HCT116 (cell line): ENCODE measurements at regions not wholly inside any gene's neighbourhood (a gene's known extent, or its start where the extent isn't known, plus 50 kb on each side); places are given as distances from the start of the nearest gene placed in this dataset.

ENCODE experiments used
- ATAC-seq: fragments of 200-7000 bp; cut with Tn5 transposase; 2 replicates; pipeline ENCODE4 v1.9.1; 2020; ENCODE audit warnings: mild to moderate bottlenecking, moderate library complexity
- BruUV-seq: library from RNA; stranded (reverse); fragments of 400-500 nt; replicated peaks from 2 replicates; lab custom pipeline; 2021; lab: Mats Ljungman, UMichigan
- CTCF ChIA-PET: fragments of 300-600 bp; sonication (Branson Sonifier 250); formaldehyde crosslinking; loops from one replicate; lab custom pipeline; 2021; ENCODE audit warnings: antibody characterized with exemption; lab: Charles Lee
- POLR2A ChIA-PET: fragments of 300-600, 350-600 bp; sonication (Branson Sonifier 250); formaldehyde crosslinking; loops from one replicate; lab custom pipeline; 2021; ENCODE audit warnings: antibody characterized with exemption; lab: Charles Lee
- RAD21 ChIA-PET, 2 experiments: fragments of 300-600 bp; sonication (Branson Sonifier 250); formaldehyde crosslinking; loops; one replicate each; lab custom pipeline; 2023; ENCODE audit warnings: low total read pairs in 2 of 2; ENCODE audit not compliant: uncharacterized antibody in 2 of 2, unreplicated experiment in 2 of 2, low non-redundant PET in 1 of 2; lab: Charles Lee
- DNase-seq: peaks from one replicate; pipeline ENCODE4 v3.0.0-alpha.2; 2010; ENCODE audit warnings: low read depth, low spot score
- H2AFZ ChIP-seq: fragments of 200-600 bp; shearing (Covaris generic), sonication (generic); 2 replicates; pipeline ENCODE4 v1.6.1; 2017; ENCODE audit warnings: low read depth, mixed run types, mixed read lengths, antibody characterized with exemption, low read length; ENCODE audit not compliant: poor library complexity, severe bottlenecking
- H3K27ac ChIP-seq: 2 replicates; pipeline ENCODE4 v1.5.1; 2012; ENCODE audit warnings: low read depth, low read length
- H3K27me3 ChIP-seq: fragments of 200-600 bp; sonication (generic); 2 replicates; pipeline ENCODE4 v1.6.1; 2016; ENCODE audit warnings: mixed run types, low read length, mixed read lengths; ENCODE audit not compliant: insufficient read depth
- H3K36me3 ChIP-seq, 2 experiments: fragments of 200-500 bp in 1 of 2; fragments of 200-600 bp in 1 of 2; sonication (Bioruptor generic) in 1 of 2; sonication (generic) in 1 of 2; 2 replicates each; pipeline versions ENCODE4 v1.5.1 to v1.6.1; 2014 to 2016; ENCODE audit warnings: low read length in 2 of 2, inconsistent platforms in 1 of 2, mixed read lengths in 1 of 2, mixed run types in 1 of 2; ENCODE audit not compliant: insufficient read depth in 2 of 2, control insufficient read depth in 1 of 2
- H3K4me1 ChIP-seq, 2 experiments: fragments of 200-600 bp in 1 of 2; sonication (generic) in 1 of 2; 2 replicates each; pipeline versions ENCODE4 v1.5.1 to v1.6.1; 2012 to 2017; ENCODE audit warnings: low read length in 2 of 2, inconsistent platforms in 1 of 2, mild to moderate bottlenecking in 1 of 2, mixed read lengths in 1 of 2, mixed run types in 1 of 2, moderate library complexity in 1 of 2; ENCODE audit not compliant: insufficient read depth in 2 of 2, control insufficient read depth in 1 of 2
- H3K4me2 ChIP-seq: fragments of 200-600 bp; sonication (generic); 2 replicates; pipeline ENCODE4 v1.6.1; 2017; ENCODE audit warnings: mixed run types, low read length, mixed read lengths
- H3K4me3 ChIP-seq, 2 experiments: fragments of 200-600 bp in 1 of 2; sonication (generic) in 1 of 2; replicated peaks in 1 of 2; 2 replicates each; pipeline ENCODE4 v1.5.1; 2011 to 2016; ENCODE audit warnings: low read length in 2 of 2, control low read depth in 1 of 2, low read depth in 1 of 2, mild to moderate bottlenecking in 1 of 2, mixed read lengths in 1 of 2, mixed run types in 1 of 2
- H3K79me2 ChIP-seq: fragments of 200-600 bp; sonication (generic); 2 replicates; pipeline ENCODE4 v1.6.1; 2017; ENCODE audit warnings: mild to moderate bottlenecking, mixed run types, low read length, moderate library complexity, mixed read lengths; ENCODE audit not compliant: insufficient read depth
- H3K9ac ChIP-seq: fragments of 200-600 bp; sonication (generic); 2 replicates; pipeline ENCODE4 v1.6.1; 2016; ENCODE audit warnings: low read length, mixed read lengths
- H3K9me2 ChIP-seq: fragments of 200-600 bp; sonication (generic), shearing (Covaris generic); 2 replicates; pipeline ENCODE4 v1.6.1; 2017; ENCODE audit warnings: mixed run types, mild to moderate bottlenecking, moderate library complexity; ENCODE audit not compliant: insufficient read depth
- H3K9me3 ChIP-seq, 2 experiments: fragments of 200-500 bp in 1 of 2; fragments of 200-600 bp in 1 of 2; sonication (Bioruptor generic) in 1 of 2; sonication (generic) in 1 of 2; 2 replicates each; pipeline ENCODE4 v1.6.1; 2014 to 2017; ENCODE audit warnings: low read length in 2 of 2, mixed read lengths in 2 of 2, inconsistent platforms in 1 of 2, low read depth in 1 of 2, mild to moderate bottlenecking in 1 of 2, mixed run types in 1 of 2, moderate library complexity in 1 of 2; ENCODE audit not compliant: control insufficient read depth in 1 of 2, insufficient read depth in 1 of 2
- H4K20me1 ChIP-seq: fragments of 200-600 bp; sonication (generic), shearing (Covaris generic); 2 replicates; pipeline ENCODE4 v1.6.1; 2017; ENCODE audit warnings: mixed run types, mild to moderate bottlenecking, moderate library complexity; ENCODE audit not compliant: insufficient read depth
- EGR1 ChIP-seq: IDR thresholded peaks from 2 replicates; pipeline ENCODE4 v1.6.1; 2012; ENCODE audit warnings: low read depth
- TCF7L2 ChIP-seq: IDR thresholded peaks from 2 replicates; pipeline ENCODE4 v1.7.0; 2011; ENCODE audit warnings: borderline replicate concordance, inconsistent platforms; ENCODE audit not compliant: insufficient read depth, insufficient read length; ENCODE audit errors: extremely low read depth
- intact Hi-C: fragments of 100-400 bp; cut with micrococcal nuclease; formaldehyde crosslinking; loops from 2 replicates; pipeline ENCODE4 v1.10.0; 2022
- TF ChIP-seq, protein P1 (sequence below): IDR thresholded peaks from 2 replicates; pipeline ENCODE4 v1.6.1; 2012; ENCODE audit warnings: low read depth
- TF ChIP-seq, protein P2 (sequence below): IDR thresholded peaks from 2 replicates; pipeline ENCODE4 v1.6.1; 2011; ENCODE audit warnings: mild to moderate bottlenecking, low read length, moderate library complexity; ENCODE audit not compliant: insufficient replicate concordance; ENCODE audit errors: extremely low read depth

DNA sequence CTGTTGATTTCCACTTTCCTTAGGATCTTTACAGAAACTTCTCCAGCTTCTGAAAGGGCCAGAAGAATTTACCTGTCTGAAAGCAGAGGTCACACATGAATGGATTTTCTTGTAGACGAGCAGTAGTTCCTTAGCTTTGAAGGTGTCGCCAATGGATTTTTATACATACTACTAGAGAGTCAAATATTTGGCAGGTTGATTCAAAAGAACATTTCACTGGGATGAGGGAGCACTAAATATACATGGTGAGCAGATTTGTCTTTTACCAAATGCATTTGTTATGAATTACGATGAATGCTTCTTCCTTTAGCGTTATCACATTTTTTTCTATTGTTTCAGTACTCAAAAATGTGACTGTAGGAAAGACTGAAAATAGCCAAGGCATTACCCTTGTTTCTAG lies 162.3 kb downstream of the PAX1 start:
- Histone ChIP-seq H3K36me3 (no peaks in the 10 kb centered on the region), H2AFZ (no peak overlapping the region), H3K9me3 (peaks cover 0 to 7% of the 10 kb centered on the region in 2 experiments; a peak in 2 of 4 replicates), H3K79me2 (no peaks in the 10 kb centered on the region), H3K4me2 (no peak overlapping the region), H3K9me2 (no peaks in the 10 kb centered on the region), H3K4me1 (no peaks in the 10 kb centered on the region), H3K27me3 (no peaks in the 10 kb centered on the region), H3K9ac (no peak overlapping the region), H4K20me1 (no peaks in the 10 kb centered on the region), H3K4me3 (no peak overlapping the region), H3K27ac (no peak overlapping the region)
- TF ChIP-seq, protein P1, sequence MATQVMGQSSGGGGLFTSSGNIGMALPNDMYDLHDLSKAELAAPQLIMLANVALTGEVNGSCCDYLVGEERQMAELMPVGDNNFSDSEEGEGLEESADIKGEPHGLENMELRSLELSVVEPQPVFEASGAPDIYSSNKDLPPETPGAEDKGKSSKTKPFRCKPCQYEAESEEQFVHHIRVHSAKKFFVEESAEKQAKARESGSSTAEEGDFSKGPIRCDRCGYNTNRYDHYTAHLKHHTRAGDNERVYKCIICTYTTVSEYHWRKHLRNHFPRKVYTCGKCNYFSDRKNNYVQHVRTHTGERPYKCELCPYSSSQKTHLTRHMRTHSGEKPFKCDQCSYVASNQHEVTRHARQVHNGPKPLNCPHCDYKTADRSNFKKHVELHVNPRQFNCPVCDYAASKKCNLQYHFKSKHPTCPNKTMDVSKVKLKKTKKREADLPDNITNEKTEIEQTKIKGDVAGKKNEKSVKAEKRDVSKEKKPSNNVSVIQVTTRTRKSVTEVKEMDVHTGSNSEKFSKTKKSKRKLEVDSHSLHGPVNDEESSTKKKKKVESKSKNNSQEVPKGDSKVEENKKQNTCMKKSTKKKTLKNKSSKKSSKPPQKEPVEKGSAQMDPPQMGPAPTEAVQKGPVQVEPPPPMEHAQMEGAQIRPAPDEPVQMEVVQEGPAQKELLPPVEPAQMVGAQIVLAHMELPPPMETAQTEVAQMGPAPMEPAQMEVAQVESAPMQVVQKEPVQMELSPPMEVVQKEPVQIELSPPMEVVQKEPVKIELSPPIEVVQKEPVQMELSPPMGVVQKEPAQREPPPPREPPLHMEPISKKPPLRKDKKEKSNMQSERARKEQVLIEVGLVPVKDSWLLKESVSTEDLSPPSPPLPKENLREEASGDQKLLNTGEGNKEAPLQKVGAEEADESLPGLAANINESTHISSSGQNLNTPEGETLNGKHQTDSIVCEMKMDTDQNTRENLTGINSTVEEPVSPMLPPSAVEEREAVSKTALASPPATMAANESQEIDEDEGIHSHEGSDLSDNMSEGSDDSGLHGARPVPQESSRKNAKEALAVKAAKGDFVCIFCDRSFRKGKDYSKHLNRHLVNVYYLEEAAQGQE, result no peak
- TF ChIP-seq, protein P2, sequence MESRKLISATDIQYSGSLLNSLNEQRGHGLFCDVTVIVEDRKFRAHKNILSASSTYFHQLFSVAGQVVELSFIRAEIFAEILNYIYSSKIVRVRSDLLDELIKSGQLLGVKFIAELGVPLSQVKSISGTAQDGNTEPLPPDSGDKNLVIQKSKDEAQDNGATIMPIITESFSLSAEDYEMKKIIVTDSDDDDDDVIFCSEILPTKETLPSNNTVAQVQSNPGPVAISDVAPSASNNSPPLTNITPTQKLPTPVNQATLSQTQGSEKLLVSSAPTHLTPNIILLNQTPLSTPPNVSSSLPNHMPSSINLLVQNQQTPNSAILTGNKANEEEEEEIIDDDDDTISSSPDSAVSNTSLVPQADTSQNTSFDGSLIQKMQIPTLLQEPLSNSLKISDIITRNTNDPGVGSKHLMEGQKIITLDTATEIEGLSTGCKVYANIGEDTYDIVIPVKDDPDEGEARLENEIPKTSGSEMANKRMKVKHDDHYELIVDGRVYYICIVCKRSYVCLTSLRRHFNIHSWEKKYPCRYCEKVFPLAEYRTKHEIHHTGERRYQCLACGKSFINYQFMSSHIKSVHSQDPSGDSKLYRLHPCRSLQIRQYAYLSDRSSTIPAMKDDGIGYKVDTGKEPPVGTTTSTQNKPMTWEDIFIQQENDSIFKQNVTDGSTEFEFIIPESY, result no peak
- TF ChIP-seq TCF7L2 (no peak), EGR1 (no peak)
- ChIA-PET CTCF (no interaction called here), POLR2A (no interaction called here), RAD21 (no interaction called here)
- DNase-seq, result no peak
- ATAC-seq, result no peak
- intact Hi-C loops, result no loop called here
- no TSS peak for BruUV-seq
